ENCODE measurements at regions not wholly inside any gene's neighbourhood (a gene's known extent, or its start where the extent isn't known, plus 50 kb on each side); places are given as distances from the start of the nearest gene placed in this dataset.

DNA sequence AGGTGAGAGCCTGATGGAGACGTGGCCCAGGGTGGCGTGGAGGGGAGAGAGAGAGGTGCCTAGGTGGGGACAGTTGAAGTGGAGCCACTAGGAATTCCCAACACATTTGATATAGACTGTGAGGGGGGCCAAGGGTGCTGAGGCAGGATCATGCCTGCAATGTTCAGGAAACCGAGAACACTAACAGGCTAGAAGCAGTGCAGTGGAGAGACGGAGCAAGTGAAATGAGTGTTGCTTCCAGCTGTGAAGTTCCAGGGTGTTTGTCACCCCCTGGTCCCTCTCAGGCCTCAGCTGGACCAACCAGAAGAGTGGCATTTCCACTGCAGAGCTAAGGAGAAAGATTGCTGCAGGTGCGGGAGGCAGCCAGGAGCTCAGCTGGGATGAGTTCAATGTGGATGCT lies 127.1 kb downstream of the RIPK4 start:
- ChIA-PET POLR2A (no interaction called here), CTCF (ENCODE audit: unreplicated experiment) (no interaction called here)
- no peaks in the 10 kb centered on the region for H3K9me3 ChIP-seq (ENCODE audit: low read length)
- H3K4me3 ChIP-seq (ENCODE audit: low read depth, low read length, poor library complexity, severe bottlenecking) = no peak overlapping the region
- DNase-seq (ENCODE audit: low spot score) = no peak
- H2AFZ ChIP-seq (ENCODE audit: low read length) = no peak overlapping the region
- no peaks in the 10 kb centered on the region for H3K9me2 ChIP-seq (ENCODE audit: insufficient read depth, low read length)
- TF ChIP-seq EZH2phosphoT487 (IDR thresholded peaks at IDR 0.05; ENCODE audit: borderline replicate concordance, low read depth, low read length) = no peak
- TF ChIP-seq, protein P1, sequence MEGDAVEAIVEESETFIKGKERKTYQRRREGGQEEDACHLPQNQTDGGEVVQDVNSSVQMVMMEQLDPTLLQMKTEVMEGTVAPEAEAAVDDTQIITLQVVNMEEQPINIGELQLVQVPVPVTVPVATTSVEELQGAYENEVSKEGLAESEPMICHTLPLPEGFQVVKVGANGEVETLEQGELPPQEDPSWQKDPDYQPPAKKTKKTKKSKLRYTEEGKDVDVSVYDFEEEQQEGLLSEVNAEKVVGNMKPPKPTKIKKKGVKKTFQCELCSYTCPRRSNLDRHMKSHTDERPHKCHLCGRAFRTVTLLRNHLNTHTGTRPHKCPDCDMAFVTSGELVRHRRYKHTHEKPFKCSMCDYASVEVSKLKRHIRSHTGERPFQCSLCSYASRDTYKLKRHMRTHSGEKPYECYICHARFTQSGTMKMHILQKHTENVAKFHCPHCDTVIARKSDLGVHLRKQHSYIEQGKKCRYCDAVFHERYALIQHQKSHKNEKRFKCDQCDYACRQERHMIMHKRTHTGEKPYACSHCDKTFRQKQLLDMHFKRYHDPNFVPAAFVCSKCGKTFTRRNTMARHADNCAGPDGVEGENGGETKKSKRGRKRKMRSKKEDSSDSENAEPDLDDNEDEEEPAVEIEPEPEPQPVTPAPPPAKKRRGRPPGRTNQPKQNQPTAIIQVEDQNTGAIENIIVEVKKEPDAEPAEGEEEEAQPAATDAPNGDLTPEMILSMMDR (conservative IDR thresholded peaks at IDR 0.05; ENCODE audit: low read length) = no peak
- intact Hi-C loops (cut with micrococcal nuclease; ENCODE audit: unreplicated experiment) = no loop called here
- no TSS peak for BruUV-seq (replicated peaks)
- H4K20me1 ChIP-seq (ENCODE audit: insufficient read depth, low read length) = no peaks in the 10 kb centered on the region
- no peaks in the 10 kb centered on the region for H3K36me3 ChIP-seq (ENCODE audit: insufficient read depth, low read length)
- no peaks in the 10 kb centered on the region for H3K4me1 ChIP-seq (ENCODE audit: insufficient read depth, low read length, poor library complexity, severe bottlenecking)
- no peak overlapping the region for H3K27ac ChIP-seq (ENCODE audit: low read depth, low read length, poor library complexity, severe bottlenecking)
- no peaks in the 10 kb centered on the region for H3K79me2 ChIP-seq (ENCODE audit: insufficient read depth, low read depth, low read length)
- no peak overlapping the region for H3K4me2 ChIP-seq (ENCODE audit: low read length)

- no peak overlapping the region for H3K4me2 ChIP-seq (ENCODE audit: low read length)
- ChIA-PET CTCF (ENCODE audit: unreplicated experiment) (no interaction called here), POLR2A (no interaction called here)
- no peaks in the 10 kb centered on the region for H4K20me1 ChIP-seq (ENCODE audit: insufficient read depth, low read length)
- intact Hi-C loops (cut with micrococcal nuclease; ENCODE audit: unreplicated experiment) = no loop called here
- H3K4me3 ChIP-seq (ENCODE audit: low read depth, low read length, poor library complexity, severe bottlenecking) = no peak overlapping the region
- H3K9me2 ChIP-seq (ENCODE audit: insufficient read depth, low read length) = no peaks in the 10 kb centered on the region
- no peak overlapping the region for H3K27ac ChIP-seq (ENCODE audit: low read depth, low read length, poor library complexity, severe bottlenecking)
- no peaks in the 10 kb centered on the region for H3K9me3 ChIP-seq (ENCODE audit: low read length)
- BruUV-seq (replicated peaks) = no TSS peak
- H3K79me2 ChIP-seq (ENCODE audit: insufficient read depth, low read depth, low read length) = no peaks in the 10 kb centered on the region
- H2AFZ ChIP-seq (ENCODE audit: low read length) = no peak overlapping the region
- no peaks in the 10 kb centered on the region for H3K4me1 ChIP-seq (ENCODE audit: insufficient read depth, low read length, poor library complexity, severe bottlenecking)
- TF ChIP-seq EZH2phosphoT487 (IDR thresholded peaks at IDR 0.05; ENCODE audit: borderline replicate concordance, low read depth, low read length) = no peak
- TF ChIP-seq, protein P1 (conservative IDR thresholded peaks at IDR 0.05; ENCODE audit: low read length) = no peak
- DNase-seq (ENCODE audit: low spot score) = no peak
- H3K36me3 ChIP-seq (ENCODE audit: insufficient read depth, low read length) = no peaks in the 10 kb centered on the region
These were observed 127.5 kb downstream of the RIPK4 start for GRCh38 chr21:41639336-41639735.

- ChIA-PET POLR2A (no interaction called here), CTCF (ENCODE audit: unreplicated experiment) (no interaction called here)
- H3K9me2 ChIP-seq (ENCODE audit: insufficient read depth, low read length) = no peaks in the 10 kb centered on the region
- H3K27ac ChIP-seq (ENCODE audit: low read depth, low read length, poor library complexity, severe bottlenecking) = no peak overlapping the region
- no peaks in the 10 kb centered on the region for H3K79me2 ChIP-seq (ENCODE audit: insufficient read depth, low read depth, low read length)
- DNase-seq (ENCODE audit: low spot score) = no peak
- H4K20me1 ChIP-seq (ENCODE audit: insufficient read depth, low read length) = no peaks in the 10 kb centered on the region
- no peak overlapping the region for H2AFZ ChIP-seq (ENCODE audit: low read length)
- H3K4me1 ChIP-seq (ENCODE audit: insufficient read depth, low read length, poor library complexity, severe bottlenecking) = no peaks in the 10 kb centered on the region
- H3K9me3 ChIP-seq (ENCODE audit: low read length) = no peaks in the 10 kb centered on the region
- no peak overlapping the region for H3K4me2 ChIP-seq (ENCODE audit: low read length)
- no TSS peak for BruUV-seq (replicated peaks)
- no peak overlapping the region for H3K4me3 ChIP-seq (ENCODE audit: low read depth, low read length, poor library complexity, severe bottlenecking)
- intact Hi-C loops (cut with micrococcal nuclease; ENCODE audit: unreplicated experiment) = no loop called here
- no peaks in the 10 kb centered on the region for H3K36me3 ChIP-seq (ENCODE audit: insufficient read depth, low read length)
- TF ChIP-seq, protein P1 (conservative IDR thresholded peaks at IDR 0.05; ENCODE audit: low read length) = no peak
- no peak for TF ChIP-seq EZH2phosphoT487 (IDR thresholded peaks at IDR 0.05; ENCODE audit: borderline replicate concordance, low read depth, low read length)
These were observed 128.6 kb downstream of the RIPK4 start for GRCh38 chr21:41638201-41638790.
